H1 (cell line): ENCODE measurements at regions not wholly inside any gene's neighbourhood (a gene's known extent, or its start where the extent isn't known, plus 50 kb on each side); places are given as distances from the start of the nearest gene placed in this dataset.

Experiments
- CTCF ChIA-PET: fragments of 300-600 bp; sonication (Branson Sonifier 250); formaldehyde crosslinking; loops from one replicate; lab custom pipeline; 2021; ENCODE audit not compliant: partially characterized antibody; lab: Charles Lee
- POLR2A ChIA-PET: fragments of 300-600 bp; sonication (Branson Sonifier 250); formaldehyde crosslinking; loops from one replicate; lab custom pipeline; 2021; ENCODE audit warnings: inconsistent platforms; ENCODE audit not compliant: partially characterized antibody; lab: Charles Lee
- DNase-seq, 2 experiments: peaks; one replicate each; pipeline versions ENCODE4 v3.0.0 to v3.0.0-alpha.2; 2010 to 2022; ENCODE audit warnings: low spot score in 2 of 2, low read depth in 1 of 2, mixed read lengths in 1 of 2
- FAIRE-seq: peaks from 2 replicates; lab custom pipeline; 2011; peaks lifted over from hg19 to GRCh38; lab: Jason Lieb, UNC
- H2AFZ ChIP-seq: 2 replicates; pipeline ENCODE4 v1.8.1; 2012; ENCODE audit warnings: low read length, inconsistent platforms
- H2AK5ac ChIP-seq: 2 replicates; pipeline ENCODE4 v1.6.1; 2013; ENCODE audit warnings: low read depth, low read length
- H2BK120ac ChIP-seq: replicated peaks from 2 replicates; pipeline ENCODE3; 2013; ENCODE audit warnings: low read depth, low read length, inconsistent platforms
- H2BK12ac ChIP-seq: 2 replicates; pipeline ENCODE4 v1.6.1; 2013; ENCODE audit warnings: low read depth, low read length
- H2BK15ac ChIP-seq: 2 replicates; pipeline ENCODE4 v1.6.1; 2013; ENCODE audit warnings: low read length
- H2BK20ac ChIP-seq: 2 replicates; pipeline ENCODE4 v1.6.1; 2013; ENCODE audit warnings: low read length
- H2BK5ac ChIP-seq: 2 replicates; pipeline ENCODE4 v1.6.1; 2013; ENCODE audit warnings: low read depth, low read length
- H3K14ac ChIP-seq: 2 replicates; pipeline ENCODE4 v1.6.1; 2013; ENCODE audit warnings: inconsistent platforms; ENCODE audit not compliant: insufficient read length
- H3K18ac ChIP-seq: 2 replicates; pipeline ENCODE4 v1.6.1; 2013; ENCODE audit warnings: low read length; ENCODE audit errors: extremely low read depth
- H3K23ac ChIP-seq: 2 replicates; pipeline ENCODE4 v1.6.1; 2013; ENCODE audit warnings: inconsistent platforms; ENCODE audit not compliant: insufficient read length
- H3K23me2 ChIP-seq: 2 replicates; pipeline ENCODE4 v1.6.1; 2013; ENCODE audit warnings: low read depth, low read length
- H3K27ac ChIP-seq: 2 replicates; pipeline ENCODE4 v1.6.1; 2011; ENCODE audit warnings: low read depth, low read length, inconsistent platforms
- H3K27me3 ChIP-seq, 4 experiments: replicated peaks in 1 of 4; 1 replicate in 1 of 4; 2 replicates in 3 of 4; pipeline versions ENCODE4 v1.6.1 to v1.8.1; 2011 to 2013; ENCODE audit warnings: low read length in 3 of 4, mild to moderate bottlenecking in 3 of 4, inconsistent platforms in 2 of 4, mixed read lengths in 2 of 4, moderate library complexity in 1 of 4; ENCODE audit not compliant: control insufficient read depth in 3 of 4, insufficient read depth in 3 of 4; ENCODE audit errors: extremely low read depth in 1 of 4
- H3K36me3 ChIP-seq, 4 experiments: 2 replicates each; pipeline versions ENCODE4 v1.6.1 to v1.8.1; 2011 to 2013; ENCODE audit warnings: mild to moderate bottlenecking in 4 of 4, low read length in 3 of 4, moderate library complexity in 2 of 4, control low read depth in 1 of 4, inconsistent platforms in 1 of 4; ENCODE audit not compliant: insufficient read depth in 4 of 4, control insufficient read depth in 2 of 4
- H3K4ac ChIP-seq: replicated peaks from 2 replicates; pipeline ENCODE3; 2013; ENCODE audit warnings: low read length, low read depth, mixed read lengths, inconsistent platforms; ENCODE audit not compliant: insufficient read length
- H3K4me1 ChIP-seq, 4 experiments: replicated peaks in 1 of 4; 1 replicate in 1 of 4; 2 replicates in 3 of 4; pipeline versions ENCODE4 v1.6.1 to v1.8.1; 2011 to 2013; ENCODE audit warnings: low read length in 3 of 4, inconsistent platforms in 2 of 4, mixed read lengths in 1 of 4; ENCODE audit not compliant: insufficient read depth in 4 of 4, control insufficient read depth in 3 of 4
- H3K4me2 ChIP-seq, 2 experiments: 2 replicates each; pipeline versions ENCODE4 v1.6.1 to v1.8.1; 2011 to 2013; ENCODE audit warnings: low read depth in 2 of 2, low read length in 2 of 2, control low read depth in 1 of 2, inconsistent platforms in 1 of 2, mild to moderate bottlenecking in 1 of 2; ENCODE audit not compliant: insufficient read depth in 1 of 2
- H3K4me3 ChIP-seq, 4 experiments: fragments of 200-600, 300-600 bp in 1 of 4; sonication (generic), shearing (Covaris generic), sonication (Bioruptor Twin) in 1 of 4; 2 replicates each; pipeline versions ENCODE4 v1.5.1 to v1.8.1; 2011 to 2016; ENCODE audit warnings: low read length in 4 of 4, low read depth in 3 of 4, control low read depth in 2 of 4, inconsistent platforms in 2 of 4, mild to moderate bottlenecking in 2 of 4, mixed read lengths in 1 of 4, moderate library complexity in 1 of 4; ENCODE audit not compliant: insufficient read depth in 2 of 4; ENCODE audit errors: extremely low read depth in 1 of 4
- H3K56ac ChIP-seq: replicated peaks from 2 replicates; pipeline ENCODE3; 2013; ENCODE audit warnings: low read depth, mild to moderate bottlenecking, mixed read lengths, low read length, inconsistent platforms; ENCODE audit not compliant: insufficient read length
- H3K79me1 ChIP-seq: 2 replicates; pipeline ENCODE4 v1.6.1; 2013; ENCODE audit warnings: low read depth, low read length, control low read depth
- H3K79me2 ChIP-seq, 2 experiments: 2 replicates each; pipeline versions ENCODE4 v1.6.1 to v1.8.1; 2012 to 2013; ENCODE audit warnings: low read length in 2 of 2, mild to moderate bottlenecking in 2 of 2, inconsistent platforms in 1 of 2; ENCODE audit not compliant: insufficient read depth in 2 of 2, control insufficient read depth in 1 of 2
- H3K9ac ChIP-seq, 4 experiments: replicated peaks in 1 of 4; 1 replicate in 1 of 4; 2 replicates in 3 of 4; pipeline versions ENCODE4 v1.6.1 to v1.8.1; 2011 to 2013; ENCODE audit warnings: low read depth in 3 of 4, low read length in 3 of 4, control low read depth in 2 of 4, mild to moderate bottlenecking in 2 of 4, moderate library complexity in 2 of 4, inconsistent platforms in 1 of 4; ENCODE audit errors: extremely low read depth in 1 of 4
- H3K9me3 ChIP-seq, 2 experiments: 2 replicates each; pipeline versions ENCODE4 v1.6.1 to v1.8.1; 2012 to 2013; ENCODE audit warnings: mild to moderate bottlenecking in 2 of 2, moderate library complexity in 2 of 2, control low read depth in 1 of 2, inconsistent platforms in 1 of 2, low read depth in 1 of 2, low read length in 1 of 2, mixed read lengths in 1 of 2; ENCODE audit not compliant: insufficient read depth in 2 of 2
- H4K20me1 ChIP-seq, 2 experiments: replicated peaks in 1 of 2; 2 replicates each; pipeline versions ENCODE3 to v1.8.1; 2011 to 2013; ENCODE audit warnings: inconsistent platforms in 2 of 2, low read length in 2 of 2, mild to moderate bottlenecking in 1 of 2; ENCODE audit not compliant: insufficient read depth in 2 of 2, control insufficient read depth in 1 of 2
- H4K5ac ChIP-seq: 2 replicates; pipeline ENCODE4 v1.6.1; 2013; ENCODE audit warnings: low read length, low read depth, mixed read lengths, inconsistent platforms; ENCODE audit not compliant: insufficient read length
- H4K8ac ChIP-seq: 2 replicates; pipeline ENCODE4 v1.8.0; 2013; ENCODE audit warnings: mild to moderate bottlenecking, moderate library complexity, low read length, inconsistent platforms; ENCODE audit not compliant: insufficient read depth; ENCODE audit errors: extremely low read depth
- H4K91ac ChIP-seq: replicated peaks from 2 replicates; pipeline ENCODE3; 2013; ENCODE audit warnings: low read length, mixed read lengths, inconsistent platforms; ENCODE audit not compliant: insufficient read length
- CHD1 ChIP-seq: IDR thresholded peaks from 2 replicates; pipeline ENCODE4 v1.6.1; 2012; ENCODE audit warnings: low read depth, low read length, improper control_type of control experiment
- KDM1A ChIP-seq: fragments of 200-600, 300-600 bp; sonication (generic); IDR thresholded peaks from 2 replicates; pipeline ENCODE4 v1.7.1; 2016; ENCODE audit warnings: mild to moderate bottlenecking, low read length, borderline replicate concordance
- KDM4A ChIP-seq: IDR thresholded peaks from one replicate; pipeline ENCODE4 v1.7.1; 2012; ENCODE audit warnings: low read depth, mild to moderate bottlenecking, moderate library complexity, low read length, inconsistent platforms; ENCODE audit not compliant: severe bottlenecking
- POLR2A ChIP-seq, 2 experiments: IDR thresholded peaks; 1 replicate in 1 of 2; 2 replicates in 1 of 2; pipeline ENCODE4 v1.6.1; 2011; ENCODE audit warnings: low read depth in 2 of 2, low read length in 2 of 2, mild to moderate bottlenecking in 2 of 2; ENCODE audit errors: control extremely low read depth in 1 of 2
- TAF1 ChIP-seq: IDR thresholded peaks from 2 replicates; pipeline ENCODE4 v1.6.1; 2011; ENCODE audit warnings: mild to moderate bottlenecking, low read depth, low read length
- WGBS, 2 experiments: shearing (Covaris generic) in 1 of 2; methylation state at CpG; one replicate each; pipeline versions ENCODE4 v1.1.6 to v1.1.7; 2013 to 2015; ENCODE audit warnings: low lambda C conversion rate in 2 of 2, mixed read lengths in 2 of 2, inconsistent platforms in 1 of 2, low coverage in 1 of 2, missing lambda C conversion rate in 1 of 2; ENCODE audit not compliant: insufficient replicate concordance in 2 of 2, insufficient coverage in 1 of 2, insufficient read length in 1 of 2; ENCODE audit errors: extremely low coverage in 1 of 2, missing lambda C conversion rate in 1 of 2; 5-methylcytosine and 5-hydroxymethylcytosine counted together

DNA sequence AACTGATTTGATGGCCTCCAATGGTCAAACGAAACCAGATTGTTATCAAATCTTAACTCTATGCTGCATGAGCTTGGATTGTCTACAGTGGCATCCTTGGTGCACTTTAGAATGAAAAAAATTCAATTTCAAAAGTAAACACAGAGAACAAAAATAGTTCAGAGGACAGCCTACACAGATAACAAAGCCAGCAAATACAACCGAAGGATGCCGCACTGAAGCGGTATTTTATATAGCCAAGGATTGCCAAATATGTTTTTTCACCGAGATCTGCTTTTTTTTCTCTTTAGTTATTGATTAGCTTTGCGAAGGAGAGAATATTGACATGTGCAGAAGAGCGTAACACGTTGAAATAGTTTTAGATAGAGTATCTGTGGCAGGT lies 72.0 kb downstream of the SLC4A3 start:
- Histone ChIP-seq H3K56ac (no peak overlapping the region), H3K79me1 (no peaks in the 10 kb centered on the region), H2BK15ac (no peak overlapping the region), H3K14ac (no peak overlapping the region), H2BK120ac (no peak overlapping the region), H3K4ac (no peak overlapping the region), H3K36me3 (no peaks in the 10 kb centered on the region), H3K9ac (no peak overlapping the region), H3K23ac (no peak overlapping the region), H4K8ac (no peak overlapping the region), H3K4me1 (peaks cover 0 to 10% (median 6%) of the 10 kb centered on the region in 4 experiments; a peak in 4 of 7 replicates), H3K18ac (no peak overlapping the region), H3K4me3 (no peak overlapping the region), H2AK5ac (no peak overlapping the region), H3K9me3 (no peaks in the 10 kb centered on the region; a peak in 1 of 4 replicates), H2BK12ac (no peak overlapping the region), H2BK20ac (no peak overlapping the region; the same call in 1 of the 2 replicates), H2AFZ (no peak overlapping the region), H3K27me3 (0 out of 7 replicates have a peak, but pooled peaks cover 0 to 2% (median 0%) of the 10 kb centered on the region in 4 experiments), H3K4me2 (no peak overlapping the region), H2BK5ac (no peak overlapping the region), H3K79me2 (no peaks in the 10 kb centered on the region), H3K23me2 (no peaks in the 10 kb centered on the region), H4K20me1 (no peaks in the 10 kb centered on the region), H4K91ac (no peak overlapping the region), H3K27ac (no peak overlapping the region), H4K5ac (no peak overlapping the region)
- no peak for TF ChIP-seq CHD1
- no peak for TF ChIP-seq KDM4A
- TF ChIP-seq POLR2A (IDR thresholded peaks at IDR 0.05; ENCODE audit: control extremely low read depth in 1 of 2, low read depth in 2 of 2, low read length in 2 of 2), result no peak
- TF ChIP-seq TAF1, result no peak
- TF ChIP-seq KDM1A, result no peak
- POLR2A ChIA-PET, result interaction anchor here (1.2 kb wide), 2 partner anchors 10 to 14 kb away, joined by 3 read pairs; no protein-coding TSS in a partner anchor
- FAIRE-seq (no peak), DNase-seq (no peak)
- CTCF ChIA-PET, result interaction anchor here (0.8 to 6.1 kb wide), 7 partner anchors 9 to 80 kb away, joined by 3 to 54 read pairs (median 4); no protein-coding TSS in a partner anchor
- 88% methylated on average over 8 of the region's 8 CpGs; no CpG with 5 or more reads in 1 of the 2 experiments for WGBS, 2 experiments
